ENCODE measurements at regions not wholly inside any gene's neighbourhood (a gene's known extent, or its start where the extent isn't known, plus 50 kb on each side); places are given as distances from the start of the nearest gene placed in this dataset.

- no peak for DNase-seq (ENCODE audit: low read depth in 1 of 2, low spot score in 2 of 2)
- Histone ChIP-seq H3K27ac (ENCODE audit: low read depth, low read length) (no peak overlapping the region), H3K79me1 (ENCODE audit: low read depth, low read length) (no peaks in the 10 kb centered on the region), H3K14ac (ENCODE audit: insufficient read length) (no peak overlapping the region), H3K23me2 (ENCODE audit: low read depth, low read length) (no peaks in the 10 kb centered on the region), H3K23ac (ENCODE audit: insufficient read length) (no peak overlapping the region), H3K36me3 (ENCODE audit: control insufficient read depth in 2 of 4, insufficient read depth in 4 of 4, low read length in 3 of 4) (no peaks in the 10 kb centered on the region), H3K4ac (replicated peaks; ENCODE audit: insufficient read length, low read depth, low read length) (no peak overlapping the region), H3K9me3 (ENCODE audit: insufficient read depth in 2 of 2, low read depth in 1 of 2, low read length in 1 of 2) (no peaks in the 10 kb centered on the region), H2BK15ac (ENCODE audit: low read length) (no peak overlapping the region), H2AFZ (ENCODE audit: low read length) (no peak overlapping the region; the same call in 1 of the 2 replicates), H2AK5ac (ENCODE audit: low read depth, low read length) (no peak overlapping the region), H4K91ac (replicated peaks; ENCODE audit: insufficient read length, low read length) (no peak overlapping the region), H3K9ac (replicated peaks in 1 of 4; ENCODE audit: extremely low read depth in 1 of 4, low read depth in 3 of 4, low read length in 3 of 4) (no peak overlapping the region), H2BK20ac (ENCODE audit: low read length) (no peak overlapping the region), H3K4me1 (replicated peaks in 1 of 4; ENCODE audit: control insufficient read depth in 3 of 4, insufficient read depth in 4 of 4, low read length in 3 of 4) (no peaks in the 10 kb centered on the region; a peak in 2 of 7 replicates), H3K18ac (ENCODE audit: extremely low read depth, low read length) (no peak overlapping the region), H4K5ac (ENCODE audit: insufficient read length, low read depth, low read length) (no peak overlapping the region), H3K56ac (replicated peaks; ENCODE audit: insufficient read length, low read depth, low read length) (no peak overlapping the region), H3K4me2 (ENCODE audit: insufficient read depth in 1 of 2, low read depth in 2 of 2, low read length in 2 of 2) (no peak overlapping the region), H3K27me3 (replicated peaks in 1 of 4; ENCODE audit: control insufficient read depth in 3 of 4, extremely low read depth in 1 of 4, insufficient read depth in 3 of 4, low read length in 3 of 4) (no peaks in the 10 kb centered on the region), H2BK12ac (ENCODE audit: low read depth, low read length) (no peak overlapping the region), H4K8ac (ENCODE audit: extremely low read depth, insufficient read depth, low read length) (no peak overlapping the region), H4K20me1 (replicated peaks in 1 of 2; ENCODE audit: control insufficient read depth in 1 of 2, insufficient read depth in 2 of 2, low read length in 2 of 2) (no peaks in the 10 kb centered on the region), H2BK5ac (ENCODE audit: low read depth, low read length) (no peak overlapping the region), H3K4me3 (ENCODE audit: extremely low read depth in 1 of 4, insufficient read depth in 2 of 4, low read depth in 3 of 4, low read length in 4 of 4) (no peak overlapping the region), H2BK120ac (replicated peaks; ENCODE audit: low read depth, low read length) (no peak overlapping the region), H3K79me2 (ENCODE audit: control insufficient read depth in 1 of 2, insufficient read depth in 2 of 2, low read length in 2 of 2) (no peaks in the 10 kb centered on the region)
- no peak for TF ChIP-seq CBX8 (IDR thresholded peaks at IDR 0.05; ENCODE audit: borderline replicate concordance, low read depth, low read length)
- no peak for TF ChIP-seq SUZ12 (IDR thresholded peaks at IDR 0.05; ENCODE audit: low read length)
- no peak for TF ChIP-seq TCF12 (IDR thresholded peaks at IDR 0.05; ENCODE audit: low read depth, low read length)
- no peak for TF ChIP-seq SP2 (IDR thresholded peaks at IDR 0.05; ENCODE audit: low read length)
- no peak for TF ChIP-seq SIN3A (conservative IDR thresholded peaks at IDR 0.05 in 1 of 2, IDR thresholded peaks at IDR 0.05 in 1 of 2; ENCODE audit: low read depth in 1 of 2, low read length in 2 of 2)
- no peak for TF ChIP-seq CHD1 (IDR thresholded peaks at IDR 0.05; ENCODE audit: low read depth, low read length)
- TF ChIP-seq CREB1 (IDR thresholded peaks at IDR 0.05), result no peak
- no peak for TF ChIP-seq EGR1 (IDR thresholded peaks at IDR 0.05; ENCODE audit: borderline replicate concordance, low read depth, low read length)
- TF ChIP-seq EP300 (IDR thresholded peaks at IDR 0.05; ENCODE audit: borderline replicate concordance in 1 of 2, low read depth in 2 of 2, low read length in 2 of 2), result no peak
- TF ChIP-seq SP4 (IDR thresholded peaks at IDR 0.05; ENCODE audit: low read length), result no peak
- no peak for TF ChIP-seq FOSL1 (IDR thresholded peaks at IDR 0.05; ENCODE audit: insufficient read depth, low read depth, low read length)
- no peak for TF ChIP-seq NANOG (IDR thresholded peaks at IDR 0.05; ENCODE audit: insufficient read depth, low read depth, low read length, poor library complexity, severe bottlenecking)
- TF ChIP-seq POLR2AphosphoS5 (IDR thresholded peaks at IDR 0.05; ENCODE audit: low read depth, low read length), result no peak
- no peak for TF ChIP-seq JUN (IDR thresholded peaks at IDR 0.05; ENCODE audit: low read depth, low read length)
- POLR2A ChIA-PET (ENCODE audit: partially characterized antibody), result no interaction called here
- CTCF ChIA-PET (ENCODE audit: partially characterized antibody), result interaction anchor here (1.1 to 1.5 kb wide), 2 partner anchors 11 to 90 kb away, joined by 3 read pairs; no protein-coding TSS in a partner anchor
- no peak for FAIRE-seq
- 86% methylated on average over 3 of the region's 3 CpGs; no CpG with 5 or more reads in 1 of the 2 experiments for WGBS, 2 experiments (ENCODE audit: extremely low coverage in 1 of 2, insufficient coverage in 1 of 2, insufficient read length in 1 of 2, insufficient replicate concordance in 2 of 2, low coverage in 1 of 2, low lambda C conversion rate in 2 of 2, missing lambda C conversion rate in 1 of 2)
Measured at GRCh38 chr12:127803545-127803944, 463.4 kb upstream of the TMEM132C start.
